HG03025 (cell line): ENCODE measurements at regions not wholly inside any gene's neighbourhood (a gene's known extent, or its start where the extent isn't known, plus 50 kb on each side); places are given as distances from the start of the nearest gene placed in this dataset.

Experiments used
- ATAC-seq: cut with Tn5 transposase; IDR thresholded peaks from one replicate; pipeline ENCODE4 v1.9.1; 2021; ENCODE audit warnings: mild to moderate bottlenecking, moderate library complexity; ENCODE audit not compliant: unreplicated experiment, low FRiP score

DNA sequence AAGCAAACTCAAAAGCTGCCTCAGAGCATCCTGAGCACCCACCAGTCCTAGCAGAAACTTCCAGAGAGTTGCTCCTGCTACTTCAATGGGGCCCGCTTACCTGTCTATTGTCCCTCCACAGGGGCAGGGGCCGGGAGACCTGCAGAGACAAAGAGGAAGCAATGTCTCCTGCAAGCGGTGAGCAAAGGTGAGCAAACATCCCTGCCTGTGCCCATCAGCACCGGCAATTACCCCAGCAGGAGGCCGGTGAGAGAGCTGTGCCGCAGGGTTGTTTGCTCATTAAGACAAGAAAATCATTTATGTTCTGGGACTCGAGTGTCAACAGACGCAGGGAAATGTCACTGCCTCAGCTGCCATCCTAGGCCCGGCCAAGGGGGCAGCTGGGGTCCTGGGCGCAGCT, 53.8 kb upstream of the TARDBP start:
- no peak for ATAC-seq

DNA sequence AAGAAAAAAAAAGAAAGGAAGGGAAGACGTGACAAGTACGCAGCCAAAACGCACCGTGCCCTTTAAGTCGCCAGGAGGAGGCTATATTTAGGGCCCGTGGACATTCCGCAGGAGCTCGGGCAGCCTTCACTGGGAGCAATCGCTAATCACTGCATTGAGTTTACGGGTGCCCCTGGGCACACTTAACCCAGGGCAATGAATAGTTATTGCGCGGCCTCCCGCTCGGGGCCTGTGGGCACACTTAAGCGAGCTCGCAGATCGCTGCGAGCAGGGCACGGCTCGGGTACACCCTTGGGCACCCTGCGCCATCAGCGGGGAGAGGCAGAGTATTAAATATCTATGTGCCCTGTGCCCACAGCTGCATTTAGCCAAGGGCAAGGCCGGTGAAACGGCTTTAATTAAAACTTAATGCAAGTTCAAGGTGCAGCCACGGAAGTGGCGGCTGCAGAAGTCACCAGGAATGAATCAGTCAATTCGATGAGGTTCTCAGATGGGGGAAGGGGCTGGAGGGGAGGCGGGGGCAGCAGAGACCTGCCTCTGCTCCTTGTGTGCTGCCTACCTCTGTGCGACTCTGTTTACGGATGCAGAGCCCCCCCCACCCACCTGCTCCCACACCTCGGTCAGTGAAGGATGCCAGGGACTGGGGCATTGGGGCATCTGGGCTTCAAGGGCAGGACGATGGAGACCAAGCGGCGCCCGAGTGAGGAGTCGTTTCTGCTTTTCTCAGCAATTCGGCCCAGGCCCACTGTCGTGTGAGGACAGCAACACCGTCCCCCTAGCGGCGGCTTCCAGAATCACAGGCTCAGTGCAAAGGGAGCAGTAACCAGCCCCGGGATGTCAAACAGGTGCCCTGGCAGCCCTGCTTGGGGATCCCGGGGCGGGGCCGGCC, 51.8 kb upstream of the TARDBP start:
- ATAC-seq, result no peak

DNA sequence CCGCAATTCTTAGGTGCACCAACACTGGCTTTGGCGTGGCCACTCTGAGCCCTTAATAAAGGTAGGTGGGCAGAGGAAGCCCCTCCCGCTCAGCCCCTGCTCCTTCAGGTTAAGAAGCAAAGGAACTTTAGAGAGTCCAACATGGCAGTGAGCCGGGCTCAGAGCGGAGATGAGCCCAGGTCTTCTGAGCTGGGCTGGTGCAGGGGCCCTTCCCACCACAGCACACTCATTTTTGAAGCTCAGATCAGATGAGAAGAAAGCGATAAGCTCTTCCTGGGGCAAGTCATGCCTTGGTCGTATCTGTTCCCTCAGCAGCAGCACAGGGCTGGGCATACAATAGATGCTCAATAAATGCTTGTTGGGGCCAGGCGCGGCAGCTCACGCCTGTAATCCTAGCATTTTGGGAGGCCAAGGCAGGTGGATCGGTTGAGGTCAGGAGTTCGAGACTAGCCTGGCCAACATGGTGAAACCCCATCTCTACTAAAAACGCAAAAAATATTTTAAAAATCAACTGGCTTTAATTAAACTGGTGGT, 51.1 kb upstream of the TARDBP start:
- no peak for ATAC-seq

DNA sequence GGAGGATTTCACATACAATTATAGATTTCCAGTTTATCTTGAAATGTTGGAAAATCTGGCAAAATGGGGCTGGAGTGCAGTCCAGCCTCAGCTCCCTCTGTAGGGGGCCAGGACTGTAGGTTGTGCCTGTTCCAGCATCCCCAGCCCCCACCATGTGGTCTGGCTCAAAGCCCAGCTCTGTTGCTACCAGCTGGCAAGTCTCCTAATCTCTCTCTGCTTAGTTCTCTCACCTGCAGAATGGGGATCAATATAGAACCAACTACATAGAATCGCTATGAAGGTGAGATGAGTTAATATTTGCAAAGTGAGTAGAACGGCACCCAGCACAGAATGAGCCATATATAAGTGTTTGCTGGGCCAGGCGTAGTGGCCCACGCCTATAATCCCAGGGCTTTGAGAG, 50.0 kb upstream of the TARDBP start:
- ATAC-seq, result no peak
